Gastrocnemius medialis (tissue), 4 donors: ENCODE measurements at regions not wholly inside any gene's neighbourhood (a gene's known extent, or its start where the extent isn't known, plus 50 kb on each side); places are given as distances from the start of the nearest gene placed in this dataset.

Experiments
- ATAC-seq, 2 donors: fragments of 150-250 bp; one replicate each; pipeline ENCODE4 v1.9.1; 2016
- DNase-seq, 2 donors: peaks; one replicate each; pipeline ENCODE4 v3.0.0-alpha.2; 2019
- H3K27ac ChIP-seq, 4 donors: fragments of 200-600 bp; sonication (generic); 1 replicate in 1 of 4; 2 replicates in 3 of 4; pipeline ENCODE4 v1.5.1; 2016 to 2018; ENCODE audit warnings: mild to moderate bottlenecking in 2 of 4, moderate library complexity in 1 of 4
- H3K27me3 ChIP-seq, 3 donors: fragments of 200-600 bp; sonication (generic) in 2 of 3; 1 replicate in 1 of 3; 2 replicates in 2 of 3; pipeline versions ENCODE4 v1.5.1 to v1.6.0; 2016 to 2019; ENCODE audit warnings: mild to moderate bottlenecking in 1 of 3, moderate library complexity in 1 of 3
- H3K36me3 ChIP-seq, 2 donors: fragments of 200-600 bp; sonication (generic) in 1 of 2; one replicate each; pipeline ENCODE4 v1.5.1; 2017 to 2018
- H3K4me1 ChIP-seq, 2 donors: fragments of 200-600 bp; sonication (generic) in 1 of 2; one replicate each; pipeline ENCODE4 v1.5.1; 2016 to 2017; ENCODE audit warnings: mild to moderate bottlenecking in 2 of 2
- H3K4me3 ChIP-seq, 4 donors: fragments of 200-600 bp; sonication (generic) in 3 of 4; 1 replicate in 1 of 4; 2 replicates in 3 of 4; pipeline ENCODE4 v1.5.1; 2016 to 2019; ENCODE audit warnings: mild to moderate bottlenecking in 2 of 4
- H3K9me3 ChIP-seq, 3 donors: fragments of 200-600 bp; sonication (generic) in 2 of 3; 1 replicate in 1 of 3; 2 replicates in 2 of 3; pipeline ENCODE4 v1.5.1; 2016 to 2019
- CTCF ChIP-seq, 5 experiments: fragments of 450-650 bp in 3 of 5; fragments of 200-600 bp in 2 of 5; sonication (generic) in 2 of 5; IDR thresholded peaks in 4 of 5; conservative IDR thresholded peaks in 1 of 5; 1 replicate in 4 of 5; 2 replicates in 1 of 5; pipeline ENCODE4 v1.5.1; 2016 to 2019; ENCODE audit warnings: antibody characterized with exemption in 5 of 5, mild to moderate bottlenecking in 3 of 5, moderate library complexity in 3 of 5
- POLR2A ChIP-seq, 2 donors: fragments of 450-650 bp; IDR thresholded peaks; one replicate each; pipeline ENCODE4 v1.6.1; 2017; ENCODE audit warnings: antibody characterized with exemption in 2 of 2, mild to moderate bottlenecking in 2 of 2, moderate library complexity in 2 of 2
- in situ Hi-C, 4 donors: fragments of 200-750 bp; cut with MboI; loops; one replicate each; pipeline versions ENCODE4 v1.15.0 to v1.8.0; 2017; ENCODE audit warnings: low sequenced_read_pairs in 4 of 4
- intact Hi-C: fragments of 100-400 bp; cut with DNase I; formaldehyde crosslinking; loops from one replicate; pipeline ENCODE4 v1.15.1; 2023; ENCODE audit warnings: low total_unique reads

- DNase-seq (no peak), ATAC-seq (no peak)
- intact Hi-C loops (no loop called here), in situ Hi-C loops (loop anchor here in 1 of 4 donors (25.0 kb wide), 1 partner anchor 462 kb away; no protein-coding TSS in a partner anchor)
- H3K27me3 ChIP-seq: no peaks in the 10 kb centered on the region
- H3K4me3 ChIP-seq: no peak overlapping the region
- H3K36me3 ChIP-seq: no peaks in the 10 kb centered on the region
- no peak overlapping the region for H3K27ac ChIP-seq
- peaks cover under 1% of the 10 kb centered on the region in 2 donors for H3K4me1 ChIP-seq
- no peaks in the 10 kb centered on the region for H3K9me3 ChIP-seq
- no peak for TF ChIP-seq CTCF (IDR thresholded peaks at IDR 0.05 in 4 of 5, conservative IDR thresholded peaks at IDR 0.05 in 1 of 5)
- TF ChIP-seq POLR2A (IDR thresholded peaks at IDR 0.05): no peak
Observed at GRCh38 chr5:133899506-133899905, 68.9 kb downstream of the C5orf15 start.

- TF ChIP-seq POLR2A (IDR thresholded peaks at IDR 0.05): no peak
- no peak for TF ChIP-seq CTCF (IDR thresholded peaks at IDR 0.05 in 4 of 5, conservative IDR thresholded peaks at IDR 0.05 in 1 of 5)
- DNase-seq (no peak), ATAC-seq (no peak)
- Histone ChIP-seq H3K27me3 (no peaks in the 10 kb centered on the region), H3K9me3 (no peaks in the 10 kb centered on the region), H3K4me3 (no peak overlapping the region), H3K27ac (no peak overlapping the region), H3K4me1 (peaks cover 11% of the 10 kb centered on the region in 2 donors), H3K36me3 (no peaks in the 10 kb centered on the region)
- intact Hi-C loops: no loop called here
- in situ Hi-C loops: loop anchor here in 1 of 4 donors (25.0 kb wide), 1 partner anchor 461 kb away; no protein-coding TSS in a partner anchor
Observed at GRCh38 chr5:133898440-133898839, 70.0 kb downstream of the C5orf15 start.

- no peak for TF ChIP-seq CTCF (IDR thresholded peaks at IDR 0.05 in 4 of 5, conservative IDR thresholded peaks at IDR 0.05 in 1 of 5)
- no peak for TF ChIP-seq POLR2A (IDR thresholded peaks at IDR 0.05)
- Histone ChIP-seq H3K9me3 (no peaks in the 10 kb centered on the region), H3K27me3 (no peaks in the 10 kb centered on the region), H3K4me1 (peaks cover 11 to 12% of the 10 kb centered on the region in 2 donors), H3K27ac (no peak overlapping the region), H3K36me3 (no peaks in the 10 kb centered on the region), H3K4me3 (no peak overlapping the region)
- intact Hi-C loops: no loop called here
- in situ Hi-C loops: loop anchor here in 1 of 4 donors (25.0 kb wide), 1 partner anchor 460 kb away; no protein-coding TSS in a partner anchor
- ATAC-seq (no peak), DNase-seq (no peak)
Observed at GRCh38 chr5:133897431-133897830, 71.0 kb downstream of the C5orf15 start.

GRCh38 chr5:133896873-133897272, 71.6 kb downstream of the C5orf15 start:
- intact Hi-C loops (no loop called here), in situ Hi-C loops (loop anchor here in 1 of 4 donors (25.0 kb wide), 1 partner anchor 460 kb away; no protein-coding TSS in a partner anchor)
- no peaks in the 10 kb centered on the region for H3K27me3 ChIP-seq
- H3K9me3 ChIP-seq: no peaks in the 10 kb centered on the region
- DNase-seq: no peak
- peaks cover 11 to 12% of the 10 kb centered on the region in 2 donors for H3K4me1 ChIP-seq
- no peaks in the 10 kb centered on the region for H3K36me3 ChIP-seq
- no peak overlapping the region for H3K27ac ChIP-seq
- TF ChIP-seq CTCF (IDR thresholded peaks at IDR 0.05 in 4 of 5, conservative IDR thresholded peaks at IDR 0.05 in 1 of 5) (no peak), POLR2A (IDR thresholded peaks at IDR 0.05) (no peak)
- ATAC-seq: no peak
- H3K4me3 ChIP-seq: no peak overlapping the region
